Embryonic facial prominence (tissue), 1 donor: ENCODE measurements at regions not wholly inside any gene's neighbourhood (a gene's known extent, or its start where the extent isn't known, plus 50 kb on each side); places are given as distances from the start of the nearest gene placed in this dataset.
"Not testable (repeated sequence)": the region's sequence is repeated elsewhere in the genome, so short reads cannot be mapped to it uniquely, and the experiment has no call there.

Experiments
- DNase-seq: peaks from one replicate; pipeline ENCODE4 v3.0.0-alpha.2; 2016; ENCODE audit errors: extremely low spot score

DNA sequence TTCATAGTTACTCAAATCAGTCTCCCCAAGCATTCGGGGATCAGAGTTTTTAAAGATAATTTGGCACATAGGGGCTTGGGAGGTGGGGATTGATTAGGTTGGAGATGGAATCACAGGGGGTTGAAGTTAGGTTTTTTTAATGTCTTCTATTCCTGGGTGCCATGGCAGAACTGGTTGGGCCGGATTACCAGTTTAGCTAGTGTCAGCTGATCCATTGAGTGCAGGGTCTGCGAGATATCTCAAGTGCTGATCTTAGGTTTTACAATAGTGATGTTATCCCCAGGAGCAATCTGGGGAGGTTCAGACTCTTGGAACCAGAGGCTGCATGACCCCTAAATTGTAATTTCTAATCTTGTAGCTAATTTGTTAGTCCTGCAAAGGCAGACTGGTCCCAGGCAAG lies 163.5 kb upstream of the ATP10A start:
- DNase-seq, result not testable (repeated sequence)

DNA sequence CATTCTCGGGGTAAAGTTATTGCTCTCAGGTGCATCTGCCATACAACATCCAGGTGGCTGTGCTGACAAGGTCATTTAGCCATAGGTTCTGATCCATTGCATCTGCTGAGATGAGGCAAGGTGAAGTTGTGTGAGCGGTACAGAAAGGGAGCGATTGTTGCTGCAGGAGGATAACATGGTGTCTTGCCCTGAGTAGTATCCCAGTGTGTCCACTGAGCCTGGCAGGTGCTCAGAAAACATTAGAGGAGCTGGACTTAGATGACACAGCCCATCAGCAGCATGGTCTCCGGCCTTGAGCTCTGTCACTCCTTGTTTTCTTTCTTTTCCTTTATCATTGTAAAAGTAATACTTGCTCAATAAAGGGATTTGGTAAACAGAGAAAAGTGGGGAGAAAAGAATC lies 161.1 kb upstream of the ATP10A start:
- no peak for DNase-seq

DNA sequence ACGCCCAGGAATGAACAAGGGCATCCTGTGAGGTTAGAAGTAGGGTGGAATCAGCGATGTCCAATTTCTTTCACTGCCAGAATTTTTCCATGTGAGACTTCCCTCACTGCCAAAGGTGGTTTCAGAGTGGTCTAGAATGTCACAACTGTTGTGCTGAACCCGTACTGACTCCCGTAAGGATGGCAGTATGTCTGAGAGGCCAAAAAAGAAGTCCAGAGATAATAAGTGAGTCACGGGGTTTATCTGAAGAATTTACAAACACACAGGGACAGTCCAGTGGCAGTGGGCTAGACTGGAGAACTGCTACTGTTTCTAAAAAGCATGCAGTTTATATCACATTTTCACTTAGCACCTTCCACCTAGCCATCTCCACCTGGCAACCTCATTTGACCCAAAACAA lies 160.6 kb upstream of the ATP10A start:
- DNase-seq, result no peak

DNA sequence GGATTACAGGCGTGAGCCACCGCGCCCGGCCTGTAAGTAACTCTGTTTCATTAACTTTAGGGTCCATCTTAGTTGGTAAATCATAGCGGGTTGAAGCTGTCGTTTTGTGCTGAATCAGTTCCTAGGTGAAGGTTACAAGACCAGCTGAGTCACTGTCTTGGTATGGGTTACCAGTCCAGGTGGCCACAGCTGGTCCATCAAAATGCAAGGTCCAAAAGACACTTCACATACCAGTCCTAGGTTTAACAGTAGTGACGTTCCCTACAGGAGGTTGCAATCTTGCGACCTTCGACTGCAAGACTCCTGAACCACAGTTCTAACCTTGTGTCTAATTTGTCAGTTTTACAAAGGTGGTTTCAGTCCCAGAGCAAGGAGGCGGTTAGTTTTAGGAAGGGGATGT lies 160.1 kb upstream of the ATP10A start:
- no peak for DNase-seq

DNA sequence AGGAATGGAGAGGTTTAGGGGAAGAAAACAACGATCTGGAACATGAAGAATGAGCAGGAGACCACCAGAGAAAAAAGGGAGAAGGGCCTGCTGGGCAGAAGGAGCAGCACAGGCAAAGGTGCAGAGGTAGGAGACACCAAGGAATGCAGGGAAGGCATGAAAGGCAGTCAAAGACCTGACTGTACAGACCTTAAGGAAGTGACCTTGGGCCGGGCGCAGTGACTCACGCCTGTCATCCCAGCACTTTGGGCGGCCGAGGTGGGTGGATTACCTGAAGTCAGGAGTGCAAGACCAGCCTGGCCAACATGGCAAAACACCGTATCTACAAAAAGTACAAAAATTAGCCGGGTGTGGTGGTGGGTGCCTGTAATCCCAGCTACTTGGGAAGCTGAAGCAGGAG lies 157.7 kb upstream of the ATP10A start:
- no peak for DNase-seq

DNA sequence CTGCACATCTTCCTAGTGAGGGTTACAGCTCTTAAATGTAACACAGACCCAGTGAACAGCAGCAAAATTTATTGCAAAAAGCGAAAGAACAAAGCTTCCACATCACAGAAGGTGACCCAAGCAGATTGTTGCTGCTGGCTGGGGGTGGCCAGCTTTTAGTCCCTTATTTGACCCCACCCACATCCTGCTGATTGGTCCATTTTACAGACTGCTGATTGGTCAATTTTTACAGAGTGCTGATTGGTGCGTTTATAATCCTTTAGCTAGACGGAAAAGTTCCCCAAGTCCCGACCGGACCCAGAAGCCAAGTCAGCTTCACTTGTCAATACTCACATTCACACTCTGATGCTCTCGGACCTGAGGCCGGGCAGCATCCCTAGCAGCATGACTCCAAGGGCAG lies 154.5 kb upstream of the ATP10A start:
- DNase-seq, result no peak

DNA sequence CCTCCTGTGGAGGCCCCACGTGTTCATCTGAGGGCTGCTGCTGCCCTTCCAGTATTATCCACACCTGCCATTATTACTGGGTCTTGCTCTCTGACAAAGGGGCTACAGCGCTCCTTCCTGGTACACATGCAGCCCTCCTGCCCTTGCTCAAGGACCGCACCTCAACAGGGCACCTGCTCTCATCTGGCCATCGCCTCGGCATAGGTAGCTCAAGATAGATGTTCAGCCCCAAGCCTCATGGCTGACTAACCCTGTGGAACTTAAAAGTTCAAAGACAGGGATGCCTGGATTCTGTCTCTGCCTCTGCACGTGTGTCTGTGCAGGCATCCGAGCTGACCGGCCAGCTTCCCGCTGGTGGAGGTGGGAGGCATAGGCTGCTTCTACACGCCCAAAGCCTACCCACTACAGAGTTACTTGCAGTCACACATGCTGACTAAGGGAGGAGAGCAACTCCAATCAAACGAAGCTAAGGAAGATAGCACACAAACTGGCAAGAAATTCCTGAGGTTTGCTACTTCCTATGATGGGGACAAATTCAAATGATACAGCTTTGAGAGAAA lies 152.5 kb upstream of the ATP10A start:
- DNase-seq, result no peak

DNA sequence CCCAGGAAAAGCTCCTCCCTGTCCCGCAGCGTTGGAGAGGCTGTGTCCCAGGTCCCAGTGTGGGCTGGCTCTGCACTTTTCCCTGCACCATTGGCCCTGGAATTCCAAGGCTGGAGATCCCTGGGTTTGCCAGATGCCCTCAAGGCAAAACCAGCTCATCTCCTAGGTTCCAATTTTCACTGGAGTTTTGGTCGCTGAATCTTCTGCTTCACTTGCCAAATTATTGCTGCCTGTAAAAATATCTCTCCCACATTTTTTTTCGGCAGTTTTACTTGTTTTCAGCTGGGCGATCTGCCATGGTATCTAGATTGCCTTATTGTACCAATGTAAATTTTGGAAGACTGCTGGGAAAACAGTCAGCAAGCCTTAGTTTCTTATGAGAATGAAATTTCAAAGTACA lies 150.9 kb upstream of the ATP10A start:
- DNase-seq, result no peak

DNA sequence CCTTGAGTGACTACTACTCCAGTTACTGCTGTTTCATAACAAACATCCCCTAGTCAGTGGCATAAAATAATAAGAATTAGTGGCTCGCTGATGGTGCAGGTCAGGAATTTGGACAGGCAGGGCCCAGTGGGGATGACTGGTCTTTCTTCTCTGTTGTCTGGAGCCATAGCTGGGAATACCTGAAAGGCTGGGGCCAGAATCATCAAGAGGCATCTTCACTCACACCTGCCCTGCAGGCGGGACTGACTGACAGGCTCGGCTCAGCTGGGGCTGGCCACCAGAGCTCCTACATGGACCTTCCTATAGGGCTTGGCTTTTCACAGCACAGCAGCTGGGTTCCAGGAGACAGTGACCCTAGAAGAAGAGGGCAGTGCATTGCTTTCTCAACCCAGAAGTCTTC lies 148.8 kb upstream of the ATP10A start:
- no peak for DNase-seq

DNA sequence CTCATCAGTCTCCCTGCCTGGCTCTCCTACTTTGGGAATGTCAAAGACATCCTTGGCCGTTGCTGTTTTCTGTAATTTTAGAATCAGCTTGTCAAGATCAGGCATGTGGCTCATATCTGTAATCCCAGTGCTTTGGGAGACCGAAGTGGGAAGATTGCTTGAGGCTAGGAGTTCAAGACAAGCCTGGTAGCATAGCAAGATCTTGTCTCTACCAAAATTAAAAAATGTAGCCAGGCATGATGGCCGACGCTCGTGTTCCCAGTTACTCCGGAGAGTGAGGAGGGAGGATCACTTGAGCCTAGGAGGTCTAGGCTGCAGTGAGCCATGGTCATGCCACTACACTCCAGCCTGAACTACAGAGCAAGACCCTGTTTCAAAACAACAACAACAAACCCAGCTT lies 144.0 kb upstream of the ATP10A start:
- DNase-seq, result no peak

DNA sequence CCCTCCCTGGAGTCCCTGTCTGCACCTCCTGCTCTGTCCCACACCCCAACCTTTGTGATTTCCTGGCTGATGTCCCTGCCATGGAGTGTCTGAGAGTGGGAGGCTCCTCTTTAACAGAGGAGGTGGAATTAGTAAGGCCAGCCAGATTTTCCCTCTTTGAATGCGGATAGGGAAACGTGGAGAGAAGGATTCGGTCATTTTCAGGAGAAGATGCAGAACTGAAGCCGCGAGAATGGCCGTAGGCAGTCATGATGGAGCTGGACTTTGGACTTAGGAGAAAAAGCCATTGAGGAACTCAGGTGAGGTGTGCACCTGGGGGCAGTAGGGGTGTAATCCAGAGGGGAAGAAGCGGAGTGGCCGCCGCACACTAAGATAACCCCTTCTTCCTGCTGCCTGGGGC lies 138.1 kb upstream of the ATP10A start:
- DNase-seq, result no peak

DNA sequence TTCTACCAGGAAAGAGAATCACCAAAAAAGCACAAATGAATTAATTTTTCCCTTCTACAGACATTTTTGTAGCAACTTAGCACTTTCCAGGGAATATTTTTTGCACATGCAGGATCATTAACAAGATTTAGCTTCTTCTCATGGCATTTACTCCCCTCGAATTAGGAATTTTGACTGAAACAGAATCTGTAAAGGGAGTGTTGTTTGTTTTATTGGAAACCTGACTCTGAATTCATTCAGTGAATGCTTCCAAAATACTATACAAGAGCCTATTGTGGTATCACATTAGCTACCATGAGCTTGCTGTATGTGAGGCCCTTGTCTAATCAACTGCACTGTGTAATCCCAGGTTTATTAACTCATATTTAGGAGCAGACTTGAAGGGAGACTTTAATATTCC lies 130.4 kb upstream of the ATP10A start:
- no peak for DNase-seq

DNA sequence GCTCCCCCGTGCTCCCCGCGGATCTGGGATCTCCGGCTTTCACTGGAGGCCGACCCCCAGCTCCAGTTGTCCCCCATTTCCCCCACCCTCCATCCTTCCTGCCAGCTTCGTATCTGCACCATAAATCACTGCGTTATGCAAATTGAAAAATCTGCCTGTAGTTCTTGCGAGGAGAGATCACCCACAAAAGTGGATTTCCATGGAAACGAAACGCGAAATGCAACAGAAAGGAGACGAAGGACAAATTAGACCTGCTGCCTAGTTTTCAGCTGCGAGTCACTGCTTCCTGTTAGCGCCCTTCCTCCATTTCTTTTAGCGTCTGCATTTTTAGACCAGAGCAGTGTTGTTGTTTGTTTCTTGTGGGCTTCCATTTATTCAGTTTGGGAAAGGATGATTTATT lies 127.1 kb upstream of the ATP10A start:
- no peak for DNase-seq

DNA sequence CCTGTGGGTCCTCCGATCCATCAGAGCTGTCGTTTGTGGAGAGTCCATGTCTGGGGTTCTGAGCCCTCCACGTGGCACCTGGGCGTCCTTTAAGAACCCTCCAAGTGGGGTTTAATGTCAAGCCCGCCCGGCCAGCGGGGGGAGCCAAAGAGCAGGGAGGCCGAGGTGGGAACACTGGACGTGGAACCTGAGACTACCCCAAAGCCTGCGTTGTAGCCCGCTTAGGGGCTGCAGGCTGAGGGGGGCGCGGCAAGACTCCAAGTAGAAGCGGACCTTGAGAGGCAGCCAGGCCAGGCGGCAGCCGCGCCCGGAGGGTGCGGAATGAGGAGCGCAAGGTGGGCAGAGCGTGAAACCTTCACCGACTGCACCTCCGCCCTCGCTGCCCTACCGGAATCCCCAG lies 126.2 kb upstream of the ATP10A start:
- DNase-seq, result no peak

DNA sequence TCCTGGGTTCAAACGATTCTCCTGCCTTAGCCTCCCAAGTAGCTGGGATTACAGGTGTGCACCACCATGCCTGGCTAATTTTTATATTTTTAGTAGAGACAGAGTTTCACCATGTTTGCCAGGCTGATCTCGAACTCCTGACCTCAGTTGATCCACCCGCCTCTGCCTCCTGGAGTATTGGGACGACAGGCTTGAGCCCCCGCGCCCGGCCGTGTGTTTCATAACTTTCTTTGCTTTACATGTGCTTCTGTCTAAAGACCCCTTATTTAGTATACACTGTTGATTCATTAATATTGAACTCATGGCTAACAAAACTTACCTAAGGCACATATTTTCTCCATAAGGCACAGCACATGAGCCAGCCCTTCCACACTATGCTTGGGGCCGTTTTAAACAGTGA lies 125.6 kb upstream of the ATP10A start:
- DNase-seq, result not testable (repeated sequence)

DNA sequence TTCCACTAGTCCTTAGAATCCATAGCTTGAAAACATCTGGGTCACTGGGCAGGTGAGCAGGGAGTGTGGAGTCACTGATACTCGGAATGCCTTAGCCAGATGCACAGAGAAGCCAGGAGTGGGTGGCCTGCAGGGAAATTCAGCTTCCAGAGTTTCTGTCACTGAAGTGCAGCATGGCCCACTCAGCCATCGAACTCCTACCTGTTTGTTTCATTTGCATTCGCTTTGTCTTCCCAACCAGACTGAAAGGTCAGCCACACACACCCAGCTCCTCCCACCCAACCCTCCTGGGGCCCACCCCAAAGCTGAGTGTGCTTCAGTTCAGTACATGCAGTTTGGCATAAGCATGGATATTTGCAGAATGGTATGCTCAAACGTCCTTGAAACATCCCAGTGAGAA lies 124.5 kb upstream of the ATP10A start:
- no peak for DNase-seq

DNA sequence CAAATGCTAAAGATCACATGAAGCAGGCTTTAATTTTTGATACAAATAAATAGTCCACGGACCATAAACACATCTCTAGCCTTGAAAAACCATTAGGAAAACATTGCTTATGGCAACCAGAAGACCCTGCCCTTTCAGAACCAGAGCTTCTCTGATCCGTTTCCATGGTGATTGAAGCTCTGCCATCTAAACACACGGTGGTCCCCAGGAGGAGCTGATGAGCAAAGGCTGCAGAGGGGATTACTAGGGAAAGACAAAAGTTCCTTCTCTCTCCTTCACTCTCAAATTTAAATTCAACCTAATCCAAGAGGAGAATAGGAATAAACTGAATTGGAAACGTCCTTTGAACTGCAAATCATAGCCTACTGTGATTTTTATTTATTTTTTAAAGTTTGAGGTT lies 122.0 kb upstream of the ATP10A start:
- DNase-seq, result no peak

DNA sequence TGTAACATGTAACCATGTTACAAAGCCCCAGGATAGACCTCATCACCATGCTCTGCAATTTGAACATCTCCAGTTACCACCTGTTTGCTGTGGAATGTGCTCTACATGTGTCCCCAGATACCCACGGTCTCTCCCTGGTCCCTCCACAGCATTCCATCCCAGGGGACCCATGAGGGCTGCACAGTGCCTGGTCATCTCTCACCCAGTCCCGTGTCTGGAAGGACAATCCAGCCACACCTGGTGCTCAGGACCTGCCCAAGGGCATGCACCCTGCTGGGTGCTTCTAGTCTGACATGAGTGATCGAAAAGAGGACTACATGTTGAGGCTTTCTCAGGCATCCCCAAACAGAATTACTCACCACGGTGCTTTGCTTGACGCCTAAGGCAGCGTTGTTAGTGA lies 119.6 kb upstream of the ATP10A start:
- DNase-seq, result no peak

DNA sequence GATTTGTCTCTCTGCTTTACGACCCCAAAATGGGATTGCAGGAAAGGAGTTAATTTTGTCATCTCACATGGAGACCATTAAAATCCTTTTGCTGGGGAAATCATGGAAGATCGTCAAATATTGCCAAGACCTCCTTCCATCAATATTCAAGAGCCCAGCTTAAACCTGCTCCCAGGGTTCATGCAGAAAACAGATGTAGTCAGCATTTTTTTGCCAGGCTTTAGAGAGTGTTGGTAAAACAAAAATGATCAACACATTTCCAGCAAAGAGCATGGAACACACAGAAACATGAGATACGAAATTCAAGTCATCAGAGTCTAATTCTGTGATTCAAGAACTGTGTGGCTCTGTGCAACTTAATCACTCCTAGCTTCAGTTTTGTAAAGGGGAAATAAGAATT lies 118.0 kb upstream of the ATP10A start:
- no peak for DNase-seq

DNA sequence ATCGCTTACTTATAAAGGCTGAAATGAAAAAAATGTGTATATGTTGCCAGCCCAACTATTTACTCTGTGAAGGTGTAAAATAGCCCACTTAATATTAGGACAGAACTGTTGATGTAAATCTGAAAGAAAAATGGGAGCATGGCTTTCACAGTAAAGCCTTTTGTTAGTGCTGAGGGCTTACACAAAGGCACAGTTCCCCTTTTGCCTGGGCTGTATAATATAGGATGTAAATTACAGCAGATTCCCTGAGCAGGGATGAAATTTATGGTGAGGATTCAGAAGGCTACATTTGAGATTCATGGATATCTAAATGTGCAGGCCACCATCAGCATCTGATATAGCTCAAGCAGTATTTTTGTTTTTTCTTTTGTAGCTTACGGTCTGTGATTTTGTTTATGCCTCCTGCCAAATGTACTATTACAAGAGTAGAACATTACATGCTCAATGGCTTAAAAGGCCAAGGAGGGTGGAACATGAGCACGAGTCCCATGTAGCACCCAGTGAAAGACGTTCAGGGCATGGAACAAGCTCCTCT lies 109.1 kb upstream of the ATP10A start:
- no peak for DNase-seq

DNA sequence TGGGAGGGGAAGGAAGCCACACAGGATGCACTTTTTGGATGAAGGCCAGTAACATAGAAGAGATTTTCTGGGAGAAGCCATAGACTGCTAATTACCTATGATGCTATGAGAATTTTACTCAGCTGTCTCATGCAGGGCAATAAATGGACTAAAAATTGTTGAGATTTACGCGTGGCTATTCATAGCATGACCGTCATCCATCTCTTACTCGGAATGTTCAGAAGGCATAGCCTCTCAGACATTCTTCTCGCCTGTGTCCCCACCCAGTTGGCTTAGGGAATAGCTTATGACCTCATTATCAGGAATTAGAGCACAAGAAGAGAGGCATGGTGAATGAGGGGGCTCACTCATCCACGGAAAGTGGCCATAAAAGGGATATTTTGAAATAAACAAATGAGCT lies 107.9 kb upstream of the ATP10A start:
- DNase-seq, result no peak

DNA sequence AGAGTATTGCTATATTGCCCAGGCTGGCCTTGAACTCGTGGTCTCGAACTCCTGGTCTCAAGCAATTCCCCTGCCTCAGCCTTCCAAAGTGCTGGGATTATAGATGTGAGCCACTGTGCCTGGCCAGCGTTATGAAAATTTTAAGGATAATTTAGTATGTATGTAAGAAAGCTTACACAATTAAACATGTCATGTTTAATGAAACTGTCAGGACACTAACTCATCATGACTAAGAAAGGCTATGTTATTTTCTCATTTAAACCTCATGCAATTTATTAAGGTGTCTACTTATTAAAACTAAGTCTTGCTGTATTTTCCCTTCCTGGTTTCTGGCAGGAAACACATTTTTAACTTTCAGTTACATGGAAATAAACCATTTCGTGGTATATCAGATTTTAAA lies 106.8 kb upstream of the ATP10A start:
- no peak for DNase-seq

DNA sequence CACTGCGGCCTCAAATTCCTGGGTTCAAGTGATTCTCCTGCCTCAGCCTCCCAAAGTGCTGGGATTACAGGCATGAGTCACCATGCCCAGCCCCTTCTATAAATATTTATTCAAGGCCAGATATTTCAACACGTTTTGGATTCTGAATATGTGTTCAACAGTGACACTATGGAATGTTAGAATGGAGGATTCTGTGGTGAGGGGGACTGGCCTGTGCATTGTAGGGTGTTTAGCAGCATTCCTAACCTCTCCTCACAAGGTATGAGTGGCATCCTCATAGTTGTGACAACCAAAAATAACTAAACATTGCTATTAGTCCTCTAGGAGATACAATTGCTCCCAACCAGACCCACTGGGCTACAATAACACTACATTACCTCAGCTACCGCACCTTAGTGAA lies 104.0 kb upstream of the ATP10A start:
- no peak for DNase-seq

DNA sequence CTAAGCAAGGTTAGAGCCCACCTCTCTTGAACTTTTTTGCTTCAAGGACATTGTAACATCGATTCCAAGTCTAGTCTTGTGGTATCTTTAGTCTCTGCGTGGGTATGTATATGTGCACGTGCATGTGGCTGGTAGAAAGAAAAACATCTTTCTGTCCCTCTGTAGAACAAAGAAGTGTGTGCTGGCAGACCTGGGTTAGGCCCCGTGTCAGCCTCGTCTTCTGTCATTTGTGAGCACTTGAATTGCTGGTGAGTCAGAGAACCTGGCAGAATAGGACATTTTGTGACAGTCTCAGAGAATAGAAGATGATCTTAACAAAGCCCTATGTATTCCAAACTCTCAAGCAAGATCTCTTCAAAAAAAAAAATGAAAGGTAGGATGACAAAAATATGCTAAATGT lies 102.2 kb upstream of the ATP10A start:
- no peak for DNase-seq

DNA sequence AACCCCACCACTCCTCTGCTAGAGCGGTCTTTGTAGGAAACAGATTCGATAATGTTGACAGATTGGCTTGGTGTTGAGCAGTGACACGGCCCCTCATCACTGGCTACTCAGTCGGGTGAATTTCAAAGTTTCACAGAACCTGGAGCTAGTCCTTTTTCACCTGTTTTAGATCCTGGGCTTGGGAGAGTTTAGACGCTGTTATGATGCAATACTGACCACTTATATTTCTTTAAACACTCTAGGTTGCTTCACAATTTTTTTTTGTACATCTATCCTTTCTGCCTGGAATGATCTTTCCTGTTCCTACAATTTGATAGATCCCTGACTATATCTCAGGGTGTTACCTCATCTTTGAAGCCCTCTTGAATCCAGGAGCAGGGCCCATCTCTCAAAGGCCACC lies 97.1 kb upstream of the ATP10A start:
- no peak for DNase-seq
